Activated CD8-positive, alpha-beta T cell treated with anti-CD3 and anti-CD28 coated beads for 36 hours (primary cell): ENCODE measurements at regions not wholly inside any gene's neighbourhood (a gene's known extent, or its start where the extent isn't known, plus 50 kb on each side); places are given as distances from the start of the nearest gene placed in this dataset.

Experiments
- ATAC-seq: fragments of 200-7000 bp; cut with Tn5 transposase; one replicate; pipeline ENCODE4 v1.10.0; 2021; ENCODE audit warnings: mild to moderate bottlenecking, moderate library complexity
- CTCF ChIA-PET: fragments of 350-600 bp; sonication (Branson Sonifier 250); formaldehyde crosslinking; loops from one replicate; lab custom pipeline; 2021; ENCODE audit warnings: antibody characterized with exemption; lab: Charles Lee
- POLR2A ChIA-PET: fragments of 350-600 bp; sonication (Branson Sonifier 250); formaldehyde crosslinking; loops from one replicate; lab custom pipeline; 2021; ENCODE audit warnings: antibody characterized with exemption; lab: Charles Lee
- DNase-seq: peaks from one replicate; pipeline ENCODE4 v3.0.0-alpha.2; 2020
- H3K27ac Mint-ChIP-seq: one replicate; pipeline ENCODE4 v1.8.0; 2021; ENCODE audit warnings: mild to moderate bottlenecking, mixed read lengths
- H3K27me3 Mint-ChIP-seq: one replicate; pipeline ENCODE4 v1.8.0; 2021; ENCODE audit warnings: mixed read lengths
- H3K36me3 Mint-ChIP-seq: one replicate; pipeline ENCODE4 v1.8.0; 2021; ENCODE audit warnings: low read depth, mixed read lengths
- H3K4me1 Mint-ChIP-seq: one replicate; pipeline ENCODE4 v1.8.0; 2021; ENCODE audit warnings: low read depth, mixed read lengths
- H3K4me3 Mint-ChIP-seq: one replicate; pipeline ENCODE4 v1.8.0; 2021; ENCODE audit warnings: mild to moderate bottlenecking, moderate library complexity, mixed read lengths
- H3K9me3 Mint-ChIP-seq: one replicate; pipeline ENCODE4 v1.8.0; 2021; ENCODE audit warnings: mixed read lengths
- CTCF ChIP-seq: fragments of 200-600 bp; IDR thresholded peaks from one replicate; pipeline ENCODE4 v1.8.0; 2022; ENCODE audit warnings: antibody characterized with exemption, mild to moderate bottlenecking
- intact Hi-C: fragments of 100-400 bp; cut with micrococcal nuclease; formaldehyde crosslinking; loops from one replicate; pipeline ENCODE4 v1.10.0; 2022

- intact Hi-C loops = no loop called here
- no peaks in the 10 kb centered on the region for H3K36me3 Mint-ChIP-seq
- no peaks in the 10 kb centered on the region for H3K9me3 Mint-ChIP-seq
- ChIA-PET POLR2A (no interaction called here), CTCF (no interaction called here)
- DNase-seq = no peak
- no peak overlapping the region for H3K4me3 Mint-ChIP-seq
- no peaks in the 10 kb centered on the region for H3K4me1 Mint-ChIP-seq
- no peak for ATAC-seq
- H3K27me3 Mint-ChIP-seq = no peaks in the 10 kb centered on the region
- TF ChIP-seq CTCF = no peak
- no peak overlapping the region for H3K27ac Mint-ChIP-seq
These were observed 116.8 kb upstream of the ST6GAL2 start for GRCh38 chr2:107002735-107003134.

GRCh38 chr2:107005853-107006252 lies 119.9 kb upstream of the ST6GAL2 start:
- intact Hi-C loops = no loop called here
- CTCF ChIA-PET = no interaction called here
- POLR2A ChIA-PET = no interaction called here
- no peaks in the 10 kb centered on the region for H3K9me3 Mint-ChIP-seq
- H3K27ac Mint-ChIP-seq = no peak overlapping the region
- DNase-seq (no peak), ATAC-seq (no peak)
- no peaks in the 10 kb centered on the region for H3K36me3 Mint-ChIP-seq
- no peaks in the 10 kb centered on the region for H3K27me3 Mint-ChIP-seq
- no peak overlapping the region for H3K4me3 Mint-ChIP-seq
- TF ChIP-seq CTCF = no peak
- no peaks in the 10 kb centered on the region for H3K4me1 Mint-ChIP-seq

GRCh38 chr2:107006836-107007235 lies 120.9 kb upstream of the ST6GAL2 start:
- Mint-ChIP-seq H3K36me3 (no peaks in the 10 kb centered on the region), H3K9me3 (no peaks in the 10 kb centered on the region), H3K27ac (no peak overlapping the region), H3K4me1 (no peaks in the 10 kb centered on the region), H3K4me3 (no peak overlapping the region), H3K27me3 (no peaks in the 10 kb centered on the region)
- ATAC-seq = no peak
- no peak for TF ChIP-seq CTCF
- no peak for DNase-seq
- intact Hi-C loops = no loop called here
- POLR2A ChIA-PET = no interaction called here
- CTCF ChIA-PET = no interaction called here

- intact Hi-C loops = no loop called here
- Mint-ChIP-seq H3K36me3 (no peaks in the 10 kb centered on the region), H3K9me3 (no peaks in the 10 kb centered on the region), H3K27me3 (no peaks in the 10 kb centered on the region), H3K27ac (no peak overlapping the region), H3K4me3 (no peak overlapping the region), H3K4me1 (no peaks in the 10 kb centered on the region)
- no peak for TF ChIP-seq CTCF
- CTCF ChIA-PET = no interaction called here
- DNase-seq (no peak), ATAC-seq (no peak)
- POLR2A ChIA-PET = no interaction called here
These were observed 122.0 kb upstream of the ST6GAL2 start for GRCh38 chr2:107007927-107008326.

- ChIA-PET POLR2A (no interaction called here), CTCF (no interaction called here)
- H3K36me3 Mint-ChIP-seq = no peaks in the 10 kb centered on the region
- H3K4me1 Mint-ChIP-seq = no peaks in the 10 kb centered on the region
- H3K4me3 Mint-ChIP-seq = no peak overlapping the region
- DNase-seq = no peak
- no peak overlapping the region for H3K27ac Mint-ChIP-seq
- no peaks in the 10 kb centered on the region for H3K27me3 Mint-ChIP-seq
- ATAC-seq = no peak
- no peaks in the 10 kb centered on the region for H3K9me3 Mint-ChIP-seq
- intact Hi-C loops = no loop called here
- TF ChIP-seq CTCF = no peak
These were observed 122.9 kb upstream of the ST6GAL2 start for GRCh38 chr2:107008843-107009242.
